Activated T-helper 17 cell treated with anti-CD3 and anti-CD28 coated beads, Interleukin-2, amount 50 U/mL, for 72 hours (primary cell): ENCODE measurements at regions not wholly inside any gene's neighbourhood (a gene's known extent, or its start where the extent isn't known, plus 50 kb on each side); places are given as distances from the start of the nearest gene placed in this dataset.

Source experiments
- ATAC-seq: fragments of 150-1000 bp; cut with Tn5 transposase; replicated peaks from 2 replicates; pipeline ENCODE4 v1.10.0; 2021; ENCODE audit warnings: mild to moderate bottlenecking, moderate library complexity
- H3K27ac Mint-ChIP-seq: one replicate; pipeline ENCODE4 v1.8.0; 2022; ENCODE audit warnings: mixed read lengths
- H3K27me3 Mint-ChIP-seq: one replicate; pipeline ENCODE4 v1.8.0; 2022; ENCODE audit warnings: mixed read lengths
- H3K36me3 Mint-ChIP-seq: one replicate; pipeline ENCODE4 v1.8.0; 2022; ENCODE audit warnings: low read depth, mild to moderate bottlenecking, mixed read lengths
- H3K4me1 Mint-ChIP-seq: one replicate; pipeline ENCODE4 v1.8.0; 2022; ENCODE audit warnings: mixed read lengths
- H3K4me3 Mint-ChIP-seq: one replicate; pipeline ENCODE4 v1.8.0; 2022; ENCODE audit warnings: mild to moderate bottlenecking, mixed read lengths
- H3K9me3 Mint-ChIP-seq: one replicate; pipeline ENCODE4 v1.8.0; 2022; ENCODE audit warnings: mixed read lengths

DNA sequence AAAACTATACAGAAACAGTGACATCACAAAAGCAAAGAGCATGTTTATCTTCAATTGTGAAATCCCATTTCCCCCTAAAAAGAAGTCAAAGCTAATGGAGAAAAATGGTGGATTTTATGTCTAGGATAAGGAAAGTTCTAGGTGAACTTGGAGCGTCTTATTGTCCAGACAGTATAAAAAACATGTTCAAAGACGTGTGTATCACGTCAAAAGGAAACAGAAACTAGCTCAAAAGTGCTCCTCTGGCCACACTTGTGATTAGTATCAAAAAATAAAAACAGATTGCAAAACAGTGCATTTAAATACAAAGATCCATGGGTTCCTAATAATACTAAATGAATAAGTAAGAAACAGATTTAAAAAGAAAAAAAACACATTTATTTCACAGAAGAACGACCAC lies 568.9 kb downstream of the ANXA1 start:
- Mint-ChIP-seq H3K36me3 (no peaks in the 10 kb centered on the region), H3K27me3 (no peaks in the 10 kb centered on the region), H3K27ac (no peak overlapping the region), H3K9me3 (no peaks in the 10 kb centered on the region), H3K4me3 (no peak overlapping the region), H3K4me1 (no peaks in the 10 kb centered on the region)
- ATAC-seq, result no peak

- ATAC-seq, result no peak
These were observed 584.6 kb downstream of the ANXA1 start for GRCh38 chr9:73736270-73736669.

DNA sequence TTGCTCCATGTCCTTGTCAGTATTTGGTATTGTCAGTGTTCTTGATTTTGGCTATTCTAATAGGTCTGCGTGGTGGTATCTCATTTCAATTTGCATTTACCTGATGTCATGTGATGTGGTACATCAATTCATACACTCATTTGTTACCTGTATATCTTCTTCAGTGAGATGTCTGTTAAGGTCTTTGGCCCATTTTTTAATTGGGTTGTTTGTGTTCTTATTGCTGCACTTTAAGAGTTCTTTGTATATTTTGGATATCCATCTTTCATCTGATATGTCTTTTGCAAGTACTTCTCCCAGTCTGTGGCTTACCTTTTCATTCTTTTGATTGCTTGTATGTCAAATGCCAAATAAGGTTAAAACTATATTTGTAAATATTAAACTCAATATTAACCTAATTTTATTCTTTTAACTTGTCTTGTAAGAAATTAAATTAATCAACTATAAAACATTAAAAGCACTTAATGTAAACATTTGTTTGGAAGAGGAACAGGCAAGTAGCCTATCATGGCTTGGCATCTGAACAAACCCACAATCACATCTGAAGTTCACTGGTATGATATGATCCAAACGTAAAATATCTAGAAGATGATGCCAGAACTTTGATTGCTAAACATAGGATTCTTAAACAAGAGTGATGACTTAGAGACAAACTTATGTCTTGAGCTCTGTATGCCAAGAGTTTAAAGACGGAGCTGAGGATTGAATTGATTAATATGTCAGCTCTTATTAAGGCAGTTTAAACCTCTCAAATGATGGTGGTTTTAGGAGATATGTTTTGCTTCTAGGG lies 587.3 kb downstream of the ANXA1 start:
- Mint-ChIP-seq H3K27me3 (no peaks in the 10 kb centered on the region), H3K36me3 (no peaks in the 10 kb centered on the region), H3K27ac (no peak overlapping the region), H3K9me3 (peaks cover 6% of the 10 kb centered on the region), H3K4me1 (no peaks in the 10 kb centered on the region), H3K4me3 (no peak overlapping the region)
- ATAC-seq, result no peak

More at GRCh38 chr9:73736270-73736669, 584.6 kb downstream of the ANXA1 start:
- Mint-ChIP-seq H3K4me1 (no peaks in the 10 kb centered on the region), H3K9me3 (peaks cover 16% of the 10 kb centered on the region), H3K27me3 (no peaks in the 10 kb centered on the region), H3K27ac (no peak overlapping the region), H3K4me3 (no peak overlapping the region), H3K36me3 (no peaks in the 10 kb centered on the region)

- Mint-ChIP-seq H3K27ac (no peak overlapping the region), H3K4me3 (no peak overlapping the region), H3K36me3 (no peaks in the 10 kb centered on the region), H3K9me3 (peaks cover 6% of the 10 kb centered on the region), H3K27me3 (no peaks in the 10 kb centered on the region), H3K4me1 (no peaks in the 10 kb centered on the region)
- no peak for ATAC-seq
These were observed 589.7 kb downstream of the ANXA1 start for GRCh38 chr9:73741316-73741715.

DNA sequence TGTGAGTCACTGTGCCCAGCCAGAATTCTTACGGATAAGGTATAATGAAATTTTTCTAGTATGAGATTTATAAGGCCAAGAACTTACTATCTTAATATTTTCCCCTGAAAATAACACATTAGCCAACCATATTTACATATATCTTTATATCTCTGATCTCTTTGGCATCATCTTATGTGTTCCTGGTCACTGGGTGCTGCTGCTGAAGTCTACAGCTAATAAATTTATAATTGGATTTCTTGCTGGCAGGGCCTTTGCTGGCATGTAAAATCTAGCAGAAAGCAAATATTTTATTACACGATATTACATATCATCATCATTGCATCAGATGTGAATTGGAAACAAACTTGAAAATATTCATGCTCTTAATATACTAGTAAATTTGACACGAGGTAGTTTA lies 590.7 kb downstream of the ANXA1 start:
- Mint-ChIP-seq H3K9me3 (peaks cover 8% of the 10 kb centered on the region), H3K4me1 (no peaks in the 10 kb centered on the region), H3K36me3 (no peaks in the 10 kb centered on the region), H3K27ac (no peak overlapping the region), H3K27me3 (no peaks in the 10 kb centered on the region), H3K4me3 (no peak overlapping the region)
- no peak for ATAC-seq

DNA sequence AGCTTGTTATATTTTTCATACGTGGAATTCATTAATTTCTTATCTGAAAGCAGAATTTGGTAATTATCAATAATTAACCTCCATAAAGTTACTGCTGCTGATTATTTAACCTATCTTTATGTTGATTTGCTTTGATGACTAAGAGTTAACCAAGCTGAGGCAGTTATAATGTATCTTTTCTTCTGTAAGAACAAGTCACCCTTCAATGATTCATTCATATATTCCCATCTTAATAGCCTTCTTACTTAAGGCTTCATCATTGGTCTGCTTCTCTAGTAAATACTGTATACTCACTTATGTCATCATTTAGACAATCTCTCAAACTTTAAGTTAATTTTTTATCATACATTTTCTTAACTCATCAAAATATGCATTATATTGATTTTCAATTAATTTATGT lies 592.2 kb downstream of the ANXA1 start:
- peaks cover 11% of the 10 kb centered on the region for H3K9me3 Mint-ChIP-seq
- H3K27me3 Mint-ChIP-seq, result no peaks in the 10 kb centered on the region
- H3K36me3 Mint-ChIP-seq, result no peaks in the 10 kb centered on the region
- no peaks in the 10 kb centered on the region for H3K4me1 Mint-ChIP-seq
- H3K4me3 Mint-ChIP-seq, result no peak overlapping the region
- H3K27ac Mint-ChIP-seq, result no peak overlapping the region
- ATAC-seq, result no peak

- H3K4me1 Mint-ChIP-seq, result no peaks in the 10 kb centered on the region
- H3K27me3 Mint-ChIP-seq, result no peaks in the 10 kb centered on the region
- H3K27ac Mint-ChIP-seq, result no peak overlapping the region
- H3K36me3 Mint-ChIP-seq, result no peaks in the 10 kb centered on the region
- no peak for ATAC-seq
- H3K4me3 Mint-ChIP-seq, result no peak overlapping the region
- H3K9me3 Mint-ChIP-seq, result peaks cover 12% of the 10 kb centered on the region
These were observed 593.9 kb downstream of the ANXA1 start for GRCh38 chr9:73745598-73745997.

- Mint-ChIP-seq H3K4me1 (no peaks in the 10 kb centered on the region), H3K36me3 (no peaks in the 10 kb centered on the region), H3K4me3 (no peak overlapping the region), H3K27me3 (no peaks in the 10 kb centered on the region), H3K27ac (no peak overlapping the region), H3K9me3 (peaks cover 7% of the 10 kb centered on the region)
- ATAC-seq, result no peak
These were observed 601.5 kb downstream of the ANXA1 start for GRCh38 chr9:73753171-73753570.

DNA sequence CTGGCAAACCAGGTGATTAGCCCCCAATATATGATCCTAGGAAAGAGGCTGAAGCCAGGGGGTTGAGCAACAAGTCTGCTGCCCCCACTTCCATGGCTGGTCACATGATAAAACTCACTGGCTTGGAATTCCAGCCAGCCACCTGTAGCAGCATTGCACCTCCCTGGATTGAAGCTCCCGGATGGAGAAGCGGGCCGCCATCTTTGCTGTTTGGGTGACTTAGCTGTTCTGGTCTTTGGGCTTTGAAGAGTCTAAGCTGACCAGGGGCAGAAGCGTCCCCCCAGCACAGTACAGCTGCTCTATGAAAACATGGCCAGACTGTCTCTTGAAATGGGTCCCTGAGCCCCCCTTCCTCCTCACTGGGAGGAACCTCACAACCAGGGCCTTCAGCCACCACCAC lies 610.2 kb downstream of the ANXA1 start:
- no peak for ATAC-seq
- no peak overlapping the region for H3K27ac Mint-ChIP-seq
- no peaks in the 10 kb centered on the region for H3K36me3 Mint-ChIP-seq
- no peaks in the 10 kb centered on the region for H3K4me1 Mint-ChIP-seq
- peaks cover 13% of the 10 kb centered on the region for H3K9me3 Mint-ChIP-seq
- no peaks in the 10 kb centered on the region for H3K27me3 Mint-ChIP-seq
- no peak overlapping the region for H3K4me3 Mint-ChIP-seq

DNA sequence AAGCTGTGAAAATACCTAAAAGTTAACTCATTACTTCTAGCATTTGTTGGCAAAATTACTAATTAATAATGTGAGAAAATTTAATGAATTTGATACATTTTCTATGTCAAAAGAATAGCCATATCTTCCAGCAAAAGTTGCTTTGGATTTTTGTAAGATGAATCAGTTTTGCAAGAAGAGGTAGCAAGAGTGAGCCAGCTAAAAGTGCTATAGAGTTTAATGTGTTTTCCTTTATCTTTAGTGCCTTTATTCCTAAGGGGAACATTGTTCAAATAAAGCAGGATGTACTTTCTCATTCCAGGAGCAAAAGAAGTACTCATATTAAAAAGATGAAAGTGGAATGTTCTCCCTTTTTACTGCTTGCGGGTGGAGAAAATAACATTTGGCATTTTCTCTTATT lies 622.2 kb downstream of the ANXA1 start:
- Mint-ChIP-seq H3K27ac (no peak overlapping the region), H3K27me3 (no peaks in the 10 kb centered on the region), H3K4me1 (no peaks in the 10 kb centered on the region), H3K4me3 (no peak overlapping the region), H3K9me3 (peaks cover 9% of the 10 kb centered on the region), H3K36me3 (no peaks in the 10 kb centered on the region)
- no peak for ATAC-seq

DNA sequence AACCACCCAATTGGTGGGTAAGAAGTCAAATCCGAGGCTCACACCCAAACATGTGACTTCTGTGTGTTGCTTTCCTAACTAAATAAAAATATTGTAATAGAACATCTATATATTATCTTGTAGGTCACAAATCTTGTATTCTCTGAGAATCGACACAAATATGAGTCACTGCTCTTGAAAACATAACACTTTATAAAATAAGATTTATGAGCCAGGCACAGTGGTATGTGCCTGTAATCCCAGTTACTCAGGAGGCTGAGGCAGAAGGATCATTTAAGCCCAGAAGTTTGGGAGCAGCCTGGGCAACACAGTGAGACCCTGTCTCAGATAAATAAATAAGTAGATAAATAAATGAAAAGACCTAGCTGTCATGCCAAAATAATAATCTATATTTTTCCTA lies 624.1 kb downstream of the ANXA1 start:
- ATAC-seq, result no peak
- H3K4me3 Mint-ChIP-seq, result no peak overlapping the region
- no peak overlapping the region for H3K27ac Mint-ChIP-seq
- H3K27me3 Mint-ChIP-seq, result no peaks in the 10 kb centered on the region
- no peaks in the 10 kb centered on the region for H3K4me1 Mint-ChIP-seq
- no peaks in the 10 kb centered on the region for H3K9me3 Mint-ChIP-seq
- H3K36me3 Mint-ChIP-seq, result no peaks in the 10 kb centered on the region

DNA sequence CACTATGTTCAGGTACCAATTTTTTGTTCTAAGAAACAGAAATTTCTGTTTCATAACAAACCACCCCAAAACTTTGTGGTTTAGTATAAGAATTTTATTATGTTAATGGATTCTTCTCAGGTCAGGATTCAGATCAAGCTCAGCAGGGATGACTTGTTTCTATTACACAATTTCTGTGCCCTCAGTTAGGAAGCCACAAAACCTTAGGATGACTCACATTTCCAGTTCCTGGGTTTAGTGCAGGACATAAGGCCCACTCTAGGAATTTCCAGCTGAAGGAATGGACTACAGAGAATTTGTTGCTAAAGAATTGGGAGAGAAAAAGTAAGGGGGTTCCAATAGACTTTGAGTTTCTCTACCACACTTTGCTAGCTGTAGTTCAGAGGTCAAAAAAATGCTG lies 629.3 kb downstream of the ANXA1 start:
- no peaks in the 10 kb centered on the region for H3K27me3 Mint-ChIP-seq
- no peak overlapping the region for H3K27ac Mint-ChIP-seq
- no peak overlapping the region for H3K4me3 Mint-ChIP-seq
- no peaks in the 10 kb centered on the region for H3K4me1 Mint-ChIP-seq
- peaks cover 15% of the 10 kb centered on the region for H3K9me3 Mint-ChIP-seq
- no peak for ATAC-seq
- H3K36me3 Mint-ChIP-seq, result no peaks in the 10 kb centered on the region

DNA sequence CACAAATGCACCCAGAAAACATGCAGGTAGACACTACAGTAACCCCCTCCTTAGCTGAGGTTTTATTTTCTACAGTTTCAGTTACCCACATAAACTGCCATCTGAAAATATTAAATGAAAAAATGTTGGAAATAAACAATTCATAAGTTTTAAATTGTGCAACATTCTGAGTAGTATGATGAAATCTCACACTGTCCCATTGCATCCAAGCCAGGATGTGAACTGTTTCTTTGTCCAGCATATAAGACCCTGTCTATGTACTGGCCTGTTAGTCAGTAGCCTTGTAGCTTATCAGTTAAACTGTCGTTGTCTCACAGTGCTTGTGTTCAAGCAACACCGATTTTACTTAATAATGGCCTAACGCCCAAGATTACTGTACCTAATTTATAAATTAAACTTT lies 630.5 kb downstream of the ANXA1 start:
- no peak overlapping the region for H3K4me3 Mint-ChIP-seq
- H3K27ac Mint-ChIP-seq, result no peak overlapping the region
- no peak for ATAC-seq
- H3K4me1 Mint-ChIP-seq, result no peaks in the 10 kb centered on the region
- H3K9me3 Mint-ChIP-seq, result peaks cover 19% of the 10 kb centered on the region
- no peaks in the 10 kb centered on the region for H3K27me3 Mint-ChIP-seq
- no peaks in the 10 kb centered on the region for H3K36me3 Mint-ChIP-seq

DNA sequence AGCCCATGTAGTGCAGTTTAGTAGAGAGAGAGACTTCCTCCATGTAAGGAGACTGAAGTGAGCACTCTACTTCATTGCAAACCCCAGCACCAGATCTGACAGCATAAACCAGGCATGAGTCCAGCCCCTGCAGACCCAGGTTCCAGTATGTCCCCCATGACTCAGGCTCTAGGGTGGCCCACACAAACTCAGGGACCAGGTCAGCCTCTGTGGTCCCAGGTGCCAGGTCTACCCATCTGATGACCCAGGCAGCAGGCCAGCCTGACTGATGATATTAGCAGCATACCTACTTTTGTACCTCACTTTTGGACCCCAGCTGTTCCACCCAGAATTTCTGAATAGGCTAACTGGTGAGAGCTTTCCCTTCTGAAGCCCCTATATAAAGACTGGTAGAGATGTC lies 647.8 kb downstream of the ANXA1 start:
- Mint-ChIP-seq H3K27me3 (no peaks in the 10 kb centered on the region), H3K4me3 (no peak overlapping the region), H3K27ac (no peak overlapping the region), H3K4me1 (no peaks in the 10 kb centered on the region), H3K36me3 (no peaks in the 10 kb centered on the region), H3K9me3 (peaks cover 10% of the 10 kb centered on the region)
- ATAC-seq, result no peak

GRCh38 chr9:73805111-73805510 lies 653.4 kb downstream of the ANXA1 start:
- Mint-ChIP-seq H3K27me3 (no peaks in the 10 kb centered on the region), H3K36me3 (no peaks in the 10 kb centered on the region), H3K4me3 (no peak overlapping the region), H3K27ac (no peak overlapping the region), H3K4me1 (no peaks in the 10 kb centered on the region), H3K9me3 (peaks cover 5% of the 10 kb centered on the region)
- no peak for ATAC-seq
